Bone marrow (tissue), 2 donors: ENCODE measurements at regions not wholly inside any gene's neighbourhood (a gene's known extent, or its start where the extent isn't known, plus 50 kb on each side); places are given as distances from the start of the nearest gene placed in this dataset.

Experiments used
- DNase-seq, 2 donors: peaks; one replicate each; lab custom pipeline; 2025; lab: John Stamatoyannopoulos, UW

- no peak for DNase-seq
Measured at GRCh38 chr20:48204499-48204898, 419.2 kb upstream of the SULF2 start.

GRCh38 chr20:48203252-48203651 lies 418.0 kb upstream of the SULF2 start:
- no peak for DNase-seq

- DNase-seq: no peak
Measured at GRCh38 chr20:48202334-48203113, 417.2 kb upstream of the SULF2 start.

- no peak for DNase-seq
Measured at GRCh38 chr20:48201885-48202284, 416.6 kb upstream of the SULF2 start.

GRCh38 chr20:48201188-48201587 lies 415.9 kb upstream of the SULF2 start:
- DNase-seq: no peak

- no peak for DNase-seq
Measured at GRCh38 chr20:48198929-48199451, 413.7 kb upstream of the SULF2 start.

GRCh38 chr20:48197066-48197465 lies 411.8 kb upstream of the SULF2 start:
- no peak for DNase-seq

GRCh38 chr20:48196486-48196885 lies 411.2 kb upstream of the SULF2 start:
- no peak for DNase-seq

- no peak for DNase-seq
Measured at GRCh38 chr20:48196001-48196400, 410.7 kb upstream of the SULF2 start.

- no peak for DNase-seq
Measured at GRCh38 chr20:48195121-48195870, 410.0 kb upstream of the SULF2 start.

GRCh38 chr20:48194583-48194982 lies 409.3 kb upstream of the SULF2 start:
- no peak for DNase-seq

- no peak for DNase-seq
Measured at GRCh38 chr20:48193627-48194425, 408.5 kb upstream of the SULF2 start.

- DNase-seq: no peak
Measured at GRCh38 chr20:48192109-48192508, 406.8 kb upstream of the SULF2 start.

GRCh38 chr20:48191200-48191599 lies 405.9 kb upstream of the SULF2 start:
- no peak for DNase-seq

- no peak for DNase-seq
Measured at GRCh38 chr20:48190757-48191156, 405.5 kb upstream of the SULF2 start.

GRCh38 chr20:48189181-48189580 lies 403.9 kb upstream of the SULF2 start:
- DNase-seq: no peak

- DNase-seq: no peak
Measured at GRCh38 chr20:48187851-48188250, 402.6 kb upstream of the SULF2 start.

- DNase-seq: no peak
Measured at GRCh38 chr20:48186915-48187314, 401.6 kb upstream of the SULF2 start.

- DNase-seq: no peak
Measured at GRCh38 chr20:48186447-48186846, 401.2 kb upstream of the SULF2 start.

- DNase-seq: no peak
Measured at GRCh38 chr20:48184229-48184628, 398.9 kb upstream of the SULF2 start.

GRCh38 chr20:48181261-48181935 lies 396.1 kb upstream of the SULF2 start:
- DNase-seq: no peak

GRCh38 chr20:48180618-48181017 lies 395.3 kb upstream of the SULF2 start:
- no peak for DNase-seq
